Erythroblast (primary cell): ENCODE measurements at regions not wholly inside any gene's neighbourhood (a gene's known extent, or its start where the extent isn't known, plus 50 kb on each side); places are given as distances from the start of the nearest gene placed in this dataset.

Experiments used
- DNase-seq, 2 experiments: peaks; one replicate each; lab custom pipeline; 2025; lab: John Stamatoyannopoulos, UW
- GATA1 ChIP-seq: IDR thresholded peaks from 2 replicates; pipeline ENCODE4 v1.6.1; 2011; ENCODE audit warnings: low read depth, mild to moderate bottlenecking, control low read depth, low read length, moderate library complexity
- POLR2A ChIP-seq: IDR thresholded peaks from 2 replicates; pipeline ENCODE4 v1.6.1; 2011; ENCODE audit warnings: mild to moderate bottlenecking, low read length

- no peak for TF ChIP-seq POLR2A
- TF ChIP-seq GATA1, result no peak
- no peak for DNase-seq
Measured at GRCh38 chr12:125443341-125443740, 378.1 kb downstream of the AACS start.

GRCh38 chr12:125451408-125451807 is 386.2 kb downstream of the AACS start:
- TF ChIP-seq GATA1 (no peak), POLR2A (no peak)
- DNase-seq, result no peak

GRCh38 chr12:125453751-125454150 is 388.5 kb downstream of the AACS start:
- DNase-seq, result no peak
- TF ChIP-seq POLR2A (no peak), GATA1 (no peak)

GRCh38 chr12:125454291-125454690 is 389.1 kb downstream of the AACS start:
- DNase-seq, result no peak
- TF ChIP-seq POLR2A (no peak), GATA1 (no peak)

GRCh38 chr12:125454786-125455480 is 389.7 kb downstream of the AACS start:
- DNase-seq, result no peak
- TF ChIP-seq GATA1, result no peak
- no peak for TF ChIP-seq POLR2A

GRCh38 chr12:125455556-125455955 is 390.3 kb downstream of the AACS start:
- TF ChIP-seq POLR2A (no peak), GATA1 (no peak)
- DNase-seq, result no peak

DNA sequence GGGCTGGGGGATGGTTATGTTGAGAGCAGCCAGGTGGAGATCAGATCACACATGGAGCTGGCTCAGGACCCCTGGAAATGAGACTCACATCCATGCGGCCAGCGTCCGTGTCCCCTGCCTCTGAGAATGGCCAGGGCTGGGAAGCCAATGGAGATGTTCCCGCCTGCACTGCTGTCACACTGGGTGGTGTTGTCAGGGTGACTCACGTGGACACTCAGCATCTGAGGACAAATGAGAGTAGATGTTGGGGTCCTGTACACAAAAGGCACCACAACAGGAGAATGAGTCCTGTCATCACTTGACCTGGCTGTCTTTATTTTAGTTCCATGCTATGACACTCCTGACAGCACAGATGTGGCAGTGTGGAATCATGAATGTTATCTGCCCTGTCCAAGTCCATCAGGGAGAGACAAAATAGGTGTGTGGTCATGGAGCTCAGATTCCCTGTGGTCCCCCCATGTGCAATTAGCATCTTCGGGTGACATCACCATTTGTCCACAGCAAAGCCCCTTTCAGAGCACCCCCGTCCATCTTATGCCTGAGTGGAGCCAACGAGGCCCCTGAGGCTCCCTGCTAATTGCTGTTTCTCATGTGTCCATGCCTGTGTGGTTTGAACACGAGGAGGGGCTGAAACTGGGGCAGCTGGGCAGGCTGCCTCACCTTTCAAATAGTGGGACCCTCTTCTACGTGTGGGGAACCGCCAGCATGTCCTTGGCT is 393.5 kb downstream of the AACS start:
- DNase-seq, result no peak

GRCh38 chr12:125461831-125462230 is 396.6 kb downstream of the AACS start:
- TF ChIP-seq POLR2A (no peak), GATA1 (no peak)
- DNase-seq, result no peak

More for the DNA sequence above, 393.5 kb downstream of the AACS start:
- TF ChIP-seq GATA1, result no peak
- no peak for TF ChIP-seq POLR2A

DNA sequence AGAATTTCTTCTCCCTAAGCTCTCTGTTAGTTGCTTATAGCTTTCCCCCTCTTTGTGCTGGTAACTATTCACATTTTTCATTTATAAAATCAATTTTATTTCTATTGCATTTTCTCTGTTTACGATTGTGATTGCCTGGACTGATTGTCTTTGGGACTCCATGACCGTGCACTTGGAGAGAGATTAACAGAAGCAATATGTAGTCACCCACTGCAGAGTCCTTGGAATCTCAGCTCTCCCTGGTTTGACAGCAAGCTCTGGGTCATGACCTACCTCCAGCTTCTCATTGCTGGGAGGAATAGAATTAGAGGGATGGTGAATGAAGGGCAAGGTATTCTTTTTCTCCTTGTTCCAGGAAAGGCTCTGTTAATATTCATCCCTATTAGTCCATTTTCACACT is 398.2 kb downstream of the AACS start:
- DNase-seq, result no peak
- no peak for TF ChIP-seq POLR2A
- no peak for TF ChIP-seq GATA1

- TF ChIP-seq POLR2A, result no peak
- no peak for TF ChIP-seq GATA1
- DNase-seq, result no peak
Measured at GRCh38 chr12:125467363-125467762, 402.1 kb downstream of the AACS start.

DNA sequence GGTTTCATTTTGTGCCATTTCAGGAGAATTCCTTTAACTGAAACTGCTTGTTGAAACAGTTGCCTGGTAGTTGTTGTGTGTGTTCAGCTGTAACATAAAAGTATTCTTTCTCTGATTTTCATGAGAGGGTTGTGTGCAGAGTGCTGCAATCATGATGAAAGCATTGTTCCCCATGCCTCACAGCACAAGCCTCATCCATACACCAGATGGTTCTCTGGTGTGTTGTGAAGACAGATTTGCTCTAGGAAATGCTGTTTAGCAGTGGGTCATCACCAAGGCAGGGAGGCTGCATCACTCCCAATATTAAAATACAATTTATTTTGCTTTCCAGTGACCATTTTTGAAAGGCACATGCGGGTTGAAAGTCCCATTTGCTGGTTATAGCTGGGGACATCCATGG is 404.4 kb downstream of the AACS start:
- DNase-seq, result no peak
- TF ChIP-seq POLR2A (no peak), GATA1 (no peak)

DNA sequence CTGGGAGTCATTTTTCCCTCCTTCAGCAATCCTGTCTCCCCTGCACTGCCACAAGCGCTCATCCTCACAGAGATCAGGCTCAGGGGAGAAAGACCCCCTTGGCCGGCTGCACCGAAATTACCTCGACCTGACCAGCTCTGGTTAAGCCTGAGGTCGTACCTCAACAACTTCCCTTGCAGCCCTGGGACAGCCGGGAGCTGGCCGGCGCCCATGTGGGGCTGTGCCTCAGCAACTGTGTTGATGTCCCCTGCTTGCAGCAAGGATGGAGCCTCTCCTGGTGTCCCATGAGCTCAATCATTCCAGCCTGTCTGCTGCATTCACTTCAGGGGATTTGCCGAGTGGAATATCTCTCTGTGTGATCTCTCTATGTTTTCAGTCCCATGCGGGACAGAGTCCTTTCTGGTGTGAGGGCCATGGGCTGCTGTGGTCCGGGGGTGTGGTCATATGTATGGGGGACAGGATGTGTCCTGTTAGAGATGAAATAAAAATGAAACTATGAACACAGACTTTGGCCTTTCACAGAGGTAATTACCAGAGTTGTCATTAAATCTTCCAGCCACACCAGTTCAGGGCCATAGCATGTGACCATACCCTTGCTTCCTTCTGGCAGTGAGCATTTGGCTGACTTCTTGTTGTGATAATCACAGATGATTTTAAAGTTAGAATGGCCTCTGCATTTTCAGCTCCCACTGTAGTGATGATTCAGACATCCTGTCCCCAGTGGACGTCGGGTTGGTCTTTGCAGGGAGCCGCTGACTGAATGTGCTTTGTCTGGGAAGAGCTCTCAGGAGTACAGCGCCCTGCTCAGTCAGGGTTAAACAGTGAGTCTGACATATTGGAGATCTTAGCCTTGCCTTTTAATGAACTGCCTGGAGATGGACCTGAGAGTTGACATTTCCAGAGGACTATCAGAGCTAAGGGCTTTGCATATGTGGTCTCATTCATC is 405.9 kb downstream of the AACS start:
- TF ChIP-seq POLR2A (no peak), GATA1 (no peak)
- no peak for DNase-seq

DNA sequence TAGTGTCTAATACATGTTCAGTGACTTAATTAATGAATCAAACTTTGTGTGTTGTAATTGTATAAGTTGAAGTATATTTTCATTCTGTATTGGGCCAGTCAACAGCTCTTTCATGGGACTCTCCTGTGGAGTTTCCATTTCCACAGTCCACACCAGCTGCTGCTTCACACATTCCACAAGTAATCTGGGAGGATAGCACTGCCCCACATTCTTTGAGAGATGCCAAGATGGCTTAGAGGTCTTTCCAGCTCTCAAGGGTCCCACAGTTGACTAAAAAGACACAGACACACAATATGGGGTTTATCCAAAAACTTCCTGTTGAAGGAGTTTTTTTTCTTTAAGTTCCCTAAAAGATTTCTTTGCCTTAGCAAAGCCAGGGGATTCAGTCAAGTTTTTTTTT is 408.3 kb downstream of the AACS start:
- TF ChIP-seq GATA1 (no peak), POLR2A (no peak)
- no peak for DNase-seq

GRCh38 chr12:125487336-125487735 is 422.1 kb downstream of the AACS start:
- TF ChIP-seq POLR2A (no peak), GATA1 (no peak)
- DNase-seq, result no peak
